OCI-LY3 (cell line): ENCODE measurements at regions not wholly inside any gene's neighbourhood (a gene's known extent, or its start where the extent isn't known, plus 50 kb on each side); places are given as distances from the start of the nearest gene placed in this dataset.

ENCODE experiments used
- EZH2phosphoT487 ChIP-seq: fragments of 200-600 bp; shearing (Covaris generic); IDR thresholded peaks from 2 replicates; pipeline ENCODE4 v1.6.1; 2018; ENCODE audit warnings: antibody characterized with exemption, mixed run types, low read depth
- TF ChIP-seq, protein P1 (sequence below): fragments of 200-600, 300-600 bp; sonication (generic); IDR thresholded peaks from 2 replicates; pipeline ENCODE4 v1.5.1; 2014; ENCODE audit warnings: antibody characterized with exemption, low read length, low read depth

DNA sequence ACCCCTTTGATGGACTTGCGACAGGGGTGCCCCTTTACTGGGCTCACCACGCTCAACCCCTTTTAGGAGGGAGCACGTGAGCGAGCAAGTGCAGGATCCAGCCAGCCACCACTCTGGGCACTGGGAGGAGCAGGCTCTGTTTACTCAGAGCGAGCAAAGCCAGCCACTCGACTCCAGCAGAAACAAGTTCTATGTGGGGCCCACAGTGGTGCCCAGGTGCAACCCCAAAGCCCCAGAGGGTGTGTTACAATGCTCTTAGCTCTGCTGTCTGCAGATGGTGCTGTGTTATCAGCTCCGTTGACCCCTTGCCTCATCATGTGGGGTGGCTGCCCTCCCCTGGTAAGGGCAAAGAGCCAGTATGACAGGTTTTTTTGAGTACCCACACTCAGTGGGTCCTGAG is 120.3 kb upstream of the SUCLG2 start:
- TF ChIP-seq, protein P1, sequence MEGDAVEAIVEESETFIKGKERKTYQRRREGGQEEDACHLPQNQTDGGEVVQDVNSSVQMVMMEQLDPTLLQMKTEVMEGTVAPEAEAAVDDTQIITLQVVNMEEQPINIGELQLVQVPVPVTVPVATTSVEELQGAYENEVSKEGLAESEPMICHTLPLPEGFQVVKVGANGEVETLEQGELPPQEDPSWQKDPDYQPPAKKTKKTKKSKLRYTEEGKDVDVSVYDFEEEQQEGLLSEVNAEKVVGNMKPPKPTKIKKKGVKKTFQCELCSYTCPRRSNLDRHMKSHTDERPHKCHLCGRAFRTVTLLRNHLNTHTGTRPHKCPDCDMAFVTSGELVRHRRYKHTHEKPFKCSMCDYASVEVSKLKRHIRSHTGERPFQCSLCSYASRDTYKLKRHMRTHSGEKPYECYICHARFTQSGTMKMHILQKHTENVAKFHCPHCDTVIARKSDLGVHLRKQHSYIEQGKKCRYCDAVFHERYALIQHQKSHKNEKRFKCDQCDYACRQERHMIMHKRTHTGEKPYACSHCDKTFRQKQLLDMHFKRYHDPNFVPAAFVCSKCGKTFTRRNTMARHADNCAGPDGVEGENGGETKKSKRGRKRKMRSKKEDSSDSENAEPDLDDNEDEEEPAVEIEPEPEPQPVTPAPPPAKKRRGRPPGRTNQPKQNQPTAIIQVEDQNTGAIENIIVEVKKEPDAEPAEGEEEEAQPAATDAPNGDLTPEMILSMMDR = peak; percentile 15; the same call in 1 of the 2 replicates
- TF ChIP-seq EZH2phosphoT487 = no peak
